ENCODE measurements at regions not wholly inside any gene's neighbourhood (a gene's known extent, or its start where the extent isn't known, plus 50 kb on each side); places are given as distances from the start of the nearest gene placed in this dataset.

- 86 to 100% methylated on average over 1 to 2 of the region's 2 CpGs for WGBS, 2 experiments (ENCODE audit: insufficient coverage in 1 of 2, insufficient read length in 1 of 2)
- Mint-ChIP-seq H3K36me3 (ENCODE audit: low read depth) (no peaks in the 10 kb centered on the region), H3K27ac (no peak overlapping the region)
These were observed 592.3 kb downstream of the FGF9 start for GRCh38 chr13:22263185-22263584.

GRCh38 chr13:22265563-22265962, 594.7 kb downstream of the FGF9 start:
- no peak overlapping the region for H3K9ac ChIP-seq (ENCODE audit: extremely low read depth, low read length, poor library complexity, severe bottlenecking)
- Mint-ChIP-seq H3K36me3 (ENCODE audit: low read depth) (no peaks in the 10 kb centered on the region), H3K4me3 (no peak overlapping the region), H3K27me3 (ENCODE audit: insufficient read depth) (no peaks in the 10 kb centered on the region), H3K9me3 (no peaks in the 10 kb centered on the region), H3K27ac (no peak overlapping the region), H3K4me1 (peaks cover 6% of the 10 kb centered on the region)
- no peak overlapping the region for H3K4me3 ChIP-seq (ENCODE audit: low read length)
- no peaks in the 10 kb centered on the region for H3K9me3 ChIP-seq (ENCODE audit: control insufficient read depth, low read length)
- WGBS, 2 experiments (ENCODE audit: insufficient coverage in 1 of 2, insufficient read length in 1 of 2) = 93 to 96% methylated on average over 3 to 5 of the region's 5 CpGs
- TF ChIP-seq CTCF (conservative IDR thresholded peaks at IDR 0.05) = no peak
- H3K4me1 ChIP-seq (ENCODE audit: control insufficient read depth, insufficient read depth, low read length) = no peaks in the 10 kb centered on the region
- H3K36me3 ChIP-seq (ENCODE audit: control insufficient read depth, insufficient read depth, low read length) = no peaks in the 10 kb centered on the region
- no peak for DNase-seq
- no peaks in the 10 kb centered on the region for H3K27me3 ChIP-seq (ENCODE audit: control insufficient read depth, insufficient read depth, low read length, poor library complexity, severe bottlenecking)
- no peak overlapping the region for H3K27ac ChIP-seq (ENCODE audit: low read depth, low read length)

More at GRCh38 chr13:22263185-22263584, 592.3 kb downstream of the FGF9 start:
- H3K4me1 ChIP-seq (ENCODE audit: control insufficient read depth, insufficient read depth, low read length) = no peaks in the 10 kb centered on the region
- H3K4me3 ChIP-seq (ENCODE audit: low read length) = no peak overlapping the region
- Mint-ChIP-seq H3K4me1 (peaks cover 6% of the 10 kb centered on the region), H3K9me3 (no peaks in the 10 kb centered on the region), H3K27me3 (ENCODE audit: insufficient read depth) (no peaks in the 10 kb centered on the region), H3K4me3 (no peak overlapping the region)
- TF ChIP-seq CTCF (conservative IDR thresholded peaks at IDR 0.05) = no peak
- H3K9me3 ChIP-seq (ENCODE audit: control insufficient read depth, low read length) = no peaks in the 10 kb centered on the region
- no peaks in the 10 kb centered on the region for H3K27me3 ChIP-seq (ENCODE audit: control insufficient read depth, insufficient read depth, low read length, poor library complexity, severe bottlenecking)
- H3K36me3 ChIP-seq (ENCODE audit: control insufficient read depth, insufficient read depth, low read length) = no peaks in the 10 kb centered on the region
- no peak overlapping the region for H3K9ac ChIP-seq (ENCODE audit: extremely low read depth, low read length, poor library complexity, severe bottlenecking)
- no peak overlapping the region for H3K27ac ChIP-seq (ENCODE audit: low read depth, low read length)
- DNase-seq = no peak

- no peak overlapping the region for H3K9ac ChIP-seq (ENCODE audit: extremely low read depth, low read length, poor library complexity, severe bottlenecking)
- Mint-ChIP-seq H3K4me3 (no peak overlapping the region), H3K27ac (no peak overlapping the region), H3K36me3 (ENCODE audit: low read depth) (no peaks in the 10 kb centered on the region), H3K9me3 (no peaks in the 10 kb centered on the region), H3K27me3 (ENCODE audit: insufficient read depth) (no peaks in the 10 kb centered on the region), H3K4me1 (no peaks in the 10 kb centered on the region)
- H3K4me3 ChIP-seq (ENCODE audit: low read length) = no peak overlapping the region
- no peak for TF ChIP-seq CTCF (conservative IDR thresholded peaks at IDR 0.05)
- no peaks in the 10 kb centered on the region for H3K36me3 ChIP-seq (ENCODE audit: control insufficient read depth, insufficient read depth, low read length)
- H3K4me1 ChIP-seq (ENCODE audit: control insufficient read depth, insufficient read depth, low read length) = no peaks in the 10 kb centered on the region
- no peaks in the 10 kb centered on the region for H3K9me3 ChIP-seq (ENCODE audit: control insufficient read depth, low read length)
- 91 to 93% methylated on average over 5 of the region's 5 CpGs for WGBS, 2 experiments (ENCODE audit: insufficient coverage in 1 of 2, insufficient read length in 1 of 2)
- H3K27me3 ChIP-seq (ENCODE audit: control insufficient read depth, insufficient read depth, low read length, poor library complexity, severe bottlenecking) = no peaks in the 10 kb centered on the region
- no peak overlapping the region for H3K27ac ChIP-seq (ENCODE audit: low read depth, low read length)
- no peak for DNase-seq
These were observed 600.0 kb downstream of the FGF9 start for GRCh38 chr13:22270881-22271280.
